Activated CD4-positive, alpha-beta memory T cell treated with anti-CD3 and anti-CD28 coated beads, Interleukin-2, amount 10 ng/mL, durations not matched to agents 7 days and 5 days (primary cell): ENCODE measurements at regions not wholly inside any gene's neighbourhood (a gene's known extent, or its start where the extent isn't known, plus 50 kb on each side); places are given as distances from the start of the nearest gene placed in this dataset.
"Not testable (repeated sequence)": the region's sequence is repeated elsewhere in the genome, so short reads cannot be mapped to it uniquely, and the experiment has no call there.

Experiments
- CTCF ChIA-PET: fragments of 350-600 bp; sonication (Branson Sonifier 250); formaldehyde crosslinking; loops from one replicate; lab custom pipeline; 2021; ENCODE audit warnings: antibody characterized with exemption, inconsistent platforms; lab: Charles Lee
- POLR2A ChIA-PET: fragments of 350-600 bp; sonication (Branson Sonifier 250); formaldehyde crosslinking; loops from one replicate; lab custom pipeline; 2021; ENCODE audit warnings: antibody characterized with exemption; lab: Charles Lee
- DNase-seq: peaks from one replicate; pipeline ENCODE4 v3.0.0-alpha.2; 2020
- H3K27ac Mint-ChIP-seq: one replicate; pipeline ENCODE4 v1.8.0; 2021; ENCODE audit warnings: mild to moderate bottlenecking, mixed read lengths
- H3K27me3 Mint-ChIP-seq: one replicate; pipeline ENCODE4 v1.8.0; 2021; ENCODE audit warnings: mixed read lengths
- H3K36me3 Mint-ChIP-seq: one replicate; pipeline ENCODE4 v1.8.0; 2021; ENCODE audit warnings: low read depth, mixed read lengths
- H3K4me1 Mint-ChIP-seq: one replicate; pipeline ENCODE4 v1.8.0; 2021; ENCODE audit warnings: mixed read lengths
- H3K4me3 Mint-ChIP-seq: one replicate; pipeline ENCODE4 v1.8.0; 2021; ENCODE audit warnings: mild to moderate bottlenecking, mixed read lengths
- H3K9me3 Mint-ChIP-seq: one replicate; pipeline ENCODE4 v1.8.0; 2021; ENCODE audit warnings: mixed read lengths

- Mint-ChIP-seq H3K36me3 (no peaks in the 10 kb centered on the region), H3K4me3 (no peak overlapping the region)
Measured at GRCh38 chr1:244140420-244140819, 89.3 kb downstream of the ZBTB18 start.

GRCh38 chr1:244144053-244144452, 93.0 kb downstream of the ZBTB18 start:
- CTCF ChIA-PET, result no interaction called here
- Mint-ChIP-seq H3K36me3 (no peaks in the 10 kb centered on the region), H3K4me1 (no peaks in the 10 kb centered on the region), H3K27ac (no peak overlapping the region), H3K4me3 (no peak overlapping the region), H3K27me3 (no peaks in the 10 kb centered on the region), H3K9me3 (no peaks in the 10 kb centered on the region)
- POLR2A ChIA-PET, result no interaction called here
- DNase-seq, result no peak

More at GRCh38 chr1:244140420-244140819, 89.3 kb downstream of the ZBTB18 start:
- no peak for DNase-seq
- peaks cover 7% of the 10 kb centered on the region for H3K4me1 Mint-ChIP-seq
- CTCF ChIA-PET, result no interaction called here
- H3K9me3 Mint-ChIP-seq, result no peaks in the 10 kb centered on the region
- POLR2A ChIA-PET, result no interaction called here
- H3K27me3 Mint-ChIP-seq, result peaks cover 3% of the 10 kb centered on the region
- no peak overlapping the region for H3K27ac Mint-ChIP-seq

GRCh38 chr1:244150071-244150470, 99.0 kb downstream of the ZBTB18 start:
- Mint-ChIP-seq H3K9me3 (no peaks in the 10 kb centered on the region), H3K4me3 (no peak overlapping the region), H3K36me3 (no peaks in the 10 kb centered on the region), H3K27me3 (no peaks in the 10 kb centered on the region), H3K4me1 (no peaks in the 10 kb centered on the region), H3K27ac (no peak overlapping the region)
- POLR2A ChIA-PET, result no interaction called here
- CTCF ChIA-PET, result no interaction called here
- DNase-seq, result no peak

- ChIA-PET CTCF (no interaction called here), POLR2A (no interaction called here)
- H3K27me3 Mint-ChIP-seq, result no peaks in the 10 kb centered on the region
- no peak for DNase-seq
- H3K4me1 Mint-ChIP-seq, result no peaks in the 10 kb centered on the region
- no peak overlapping the region for H3K4me3 Mint-ChIP-seq
- no peak overlapping the region for H3K27ac Mint-ChIP-seq
- H3K36me3 Mint-ChIP-seq, result no peaks in the 10 kb centered on the region
- no peaks in the 10 kb centered on the region for H3K9me3 Mint-ChIP-seq
Measured at GRCh38 chr1:244150665-244151064, 99.6 kb downstream of the ZBTB18 start.

- no peaks in the 10 kb centered on the region for H3K4me1 Mint-ChIP-seq
- H3K9me3 Mint-ChIP-seq, result no peaks in the 10 kb centered on the region
- no peak for DNase-seq
- POLR2A ChIA-PET, result no interaction called here
- H3K36me3 Mint-ChIP-seq, result no peaks in the 10 kb centered on the region
- CTCF ChIA-PET, result no interaction called here
- no peak overlapping the region for H3K27ac Mint-ChIP-seq
- no peaks in the 10 kb centered on the region for H3K27me3 Mint-ChIP-seq
- H3K4me3 Mint-ChIP-seq, result no peak overlapping the region
Measured at GRCh38 chr1:244151537-244151936, 100.5 kb downstream of the ZBTB18 start.

- H3K27me3 Mint-ChIP-seq, result no peaks in the 10 kb centered on the region
- CTCF ChIA-PET, result no interaction called here
- no peak overlapping the region for H3K4me3 Mint-ChIP-seq
- H3K27ac Mint-ChIP-seq, result no peak overlapping the region
- H3K4me1 Mint-ChIP-seq, result no peaks in the 10 kb centered on the region
- POLR2A ChIA-PET, result no interaction called here
- no peaks in the 10 kb centered on the region for H3K9me3 Mint-ChIP-seq
- DNase-seq, result no peak
- no peaks in the 10 kb centered on the region for H3K36me3 Mint-ChIP-seq
Measured at GRCh38 chr1:244154508-244154871, 103.4 kb downstream of the ZBTB18 start.

GRCh38 chr1:244154872-244155531, 103.9 kb downstream of the ZBTB18 start:
- Mint-ChIP-seq H3K27me3 (no peaks in the 10 kb centered on the region), H3K27ac (no peak overlapping the region), H3K4me1 (no peaks in the 10 kb centered on the region), H3K36me3 (no peaks in the 10 kb centered on the region), H3K4me3 (no peak overlapping the region), H3K9me3 (no peaks in the 10 kb centered on the region)
- DNase-seq, result no peak
- ChIA-PET POLR2A (no interaction called here), CTCF (no interaction called here)

GRCh38 chr1:244155661-244156060, 104.6 kb downstream of the ZBTB18 start:
- ChIA-PET POLR2A (no interaction called here), CTCF (no interaction called here)
- H3K4me1 Mint-ChIP-seq, result no peaks in the 10 kb centered on the region
- no peak for DNase-seq
- H3K9me3 Mint-ChIP-seq, result no peaks in the 10 kb centered on the region
- H3K36me3 Mint-ChIP-seq, result no peaks in the 10 kb centered on the region
- no peak overlapping the region for H3K27ac Mint-ChIP-seq
- H3K27me3 Mint-ChIP-seq, result no peaks in the 10 kb centered on the region
- no peak overlapping the region for H3K4me3 Mint-ChIP-seq

- H3K4me1 Mint-ChIP-seq, H3K27ac Mint-ChIP-seq, POLR2A ChIA-PET, H3K4me3 Mint-ChIP-seq, CTCF ChIA-PET, H3K9me3 Mint-ChIP-seq, H3K27me3 Mint-ChIP-seq, DNase-seq, H3K36me3 Mint-ChIP-seq: not testable (repeated sequence)
Measured at GRCh38 chr1:244156617-244157016, 105.5 kb downstream of the ZBTB18 start.

- H3K4me3 Mint-ChIP-seq, result no peak overlapping the region
- ChIA-PET CTCF (no interaction called here), POLR2A (no interaction called here)
- H3K4me1 Mint-ChIP-seq, result no peaks in the 10 kb centered on the region
- no peak for DNase-seq
- H3K27me3 Mint-ChIP-seq, result no peaks in the 10 kb centered on the region
- no peaks in the 10 kb centered on the region for H3K36me3 Mint-ChIP-seq
- H3K9me3 Mint-ChIP-seq, result no peaks in the 10 kb centered on the region
- no peak overlapping the region for H3K27ac Mint-ChIP-seq
Measured at GRCh38 chr1:244157731-244158438, 106.8 kb downstream of the ZBTB18 start.

GRCh38 chr1:244159646-244160045, 108.6 kb downstream of the ZBTB18 start:
- H3K9me3 Mint-ChIP-seq, result no peaks in the 10 kb centered on the region
- ChIA-PET CTCF (no interaction called here), POLR2A (no interaction called here)
- no peak overlapping the region for H3K4me3 Mint-ChIP-seq
- H3K4me1 Mint-ChIP-seq, result no peaks in the 10 kb centered on the region
- no peak for DNase-seq
- no peak overlapping the region for H3K27ac Mint-ChIP-seq
- no peaks in the 10 kb centered on the region for H3K36me3 Mint-ChIP-seq
- no peaks in the 10 kb centered on the region for H3K27me3 Mint-ChIP-seq

- no peak overlapping the region for H3K27ac Mint-ChIP-seq
- no peaks in the 10 kb centered on the region for H3K9me3 Mint-ChIP-seq
- no peak overlapping the region for H3K4me3 Mint-ChIP-seq
- POLR2A ChIA-PET, result no interaction called here
- no peaks in the 10 kb centered on the region for H3K36me3 Mint-ChIP-seq
- no peak for DNase-seq
- CTCF ChIA-PET, result no interaction called here
- no peaks in the 10 kb centered on the region for H3K4me1 Mint-ChIP-seq
- H3K27me3 Mint-ChIP-seq, result no peaks in the 10 kb centered on the region
Measured at GRCh38 chr1:244160455-244161235, 109.6 kb downstream of the ZBTB18 start.

- H3K27me3 Mint-ChIP-seq, result no peaks in the 10 kb centered on the region
- H3K36me3 Mint-ChIP-seq, result no peaks in the 10 kb centered on the region
- H3K4me1 Mint-ChIP-seq, result no peaks in the 10 kb centered on the region
- H3K9me3 Mint-ChIP-seq, result no peaks in the 10 kb centered on the region
- no peak overlapping the region for H3K4me3 Mint-ChIP-seq
- CTCF ChIA-PET, result no interaction called here
- H3K27ac Mint-ChIP-seq, result no peak overlapping the region
- POLR2A ChIA-PET, result no interaction called here
- no peak for DNase-seq
Measured at GRCh38 chr1:244161236-244161510, 110.1 kb downstream of the ZBTB18 start.
